NCI-H82 (cell line): ENCODE measurements at regions not wholly inside any gene's neighbourhood (a gene's known extent, or its start where the extent isn't known, plus 50 kb on each side); places are given as distances from the start of the nearest gene placed in this dataset.
A peak's percentile ranks its signal among the peaks of the same experiment; 100 is the strongest.
"Not testable (repeated sequence)": the region's sequence is repeated elsewhere in the genome, so short reads cannot be mapped to it uniquely, and the experiment has no call there.

Source experiments
- DNase-seq: peaks from one replicate; lab custom pipeline; 2025; lab: John Stamatoyannopoulos, UW

DNA sequence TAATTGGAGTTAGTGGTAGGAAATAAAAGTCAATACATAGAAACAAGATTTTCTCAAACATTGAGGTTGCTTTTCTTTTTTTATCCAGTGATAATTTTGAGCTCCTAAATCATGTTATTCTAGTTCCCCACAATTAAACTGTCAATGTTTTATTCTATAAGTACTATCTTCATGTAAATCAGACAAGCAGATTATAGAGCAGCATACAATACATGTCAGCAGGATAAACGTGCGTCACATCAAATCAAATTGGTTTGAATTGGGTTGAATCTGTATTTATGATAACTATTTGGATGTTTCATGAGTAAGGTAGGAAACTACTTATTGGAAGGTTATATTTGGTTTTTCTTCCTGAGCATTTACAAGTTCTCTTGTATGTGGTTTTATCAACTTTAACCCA lies 2028.7 kb downstream of the NCAM2 start:
- DNase-seq, result no peak

GRCh38 chr21:23039846-23040245 lies 2041.6 kb downstream of the NCAM2 start:
- no peak for DNase-seq

DNA sequence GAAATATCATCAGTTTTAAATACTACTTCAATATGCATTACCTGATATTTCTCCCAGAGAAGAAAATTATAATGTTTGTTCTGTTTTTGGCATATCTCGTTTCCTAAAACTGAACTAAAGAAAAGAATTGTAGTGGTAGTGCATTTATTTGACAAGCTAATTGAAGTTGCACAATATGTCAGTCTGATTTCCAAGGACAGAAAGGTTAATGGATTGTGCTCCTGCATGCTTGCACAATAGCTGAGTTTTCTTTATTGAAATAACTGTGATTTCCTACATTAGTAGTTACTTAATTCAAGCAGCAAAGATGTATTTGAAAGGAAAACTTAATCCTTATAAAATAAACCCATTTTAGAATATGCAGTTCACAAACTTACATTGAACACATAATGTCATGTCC lies 2047.7 kb downstream of the NCAM2 start:
- no peak for DNase-seq

- DNase-seq, result no peak
Measured at GRCh38 chr21:23067672-23068071, 2069.5 kb downstream of the NCAM2 start.

DNA sequence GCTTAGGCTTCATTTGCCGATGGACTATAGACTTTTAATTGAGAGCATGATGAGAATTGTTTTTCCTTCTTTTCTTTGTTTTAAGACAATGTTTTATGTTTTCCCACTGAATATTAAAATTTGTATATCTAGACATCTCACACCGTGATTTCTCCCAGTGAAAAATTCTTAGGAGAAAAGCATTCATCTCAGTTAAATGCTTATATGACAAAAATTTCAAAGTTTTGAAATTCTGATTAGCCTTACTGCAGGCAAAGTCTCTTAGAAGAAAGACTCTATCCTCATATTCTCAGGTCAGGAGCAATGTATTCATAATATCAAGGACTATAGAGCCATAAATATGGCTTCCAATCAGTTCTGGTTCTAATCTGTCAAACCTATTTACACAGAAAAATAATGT lies 2085.0 kb downstream of the NCAM2 start:
- DNase-seq, result no peak

DNA sequence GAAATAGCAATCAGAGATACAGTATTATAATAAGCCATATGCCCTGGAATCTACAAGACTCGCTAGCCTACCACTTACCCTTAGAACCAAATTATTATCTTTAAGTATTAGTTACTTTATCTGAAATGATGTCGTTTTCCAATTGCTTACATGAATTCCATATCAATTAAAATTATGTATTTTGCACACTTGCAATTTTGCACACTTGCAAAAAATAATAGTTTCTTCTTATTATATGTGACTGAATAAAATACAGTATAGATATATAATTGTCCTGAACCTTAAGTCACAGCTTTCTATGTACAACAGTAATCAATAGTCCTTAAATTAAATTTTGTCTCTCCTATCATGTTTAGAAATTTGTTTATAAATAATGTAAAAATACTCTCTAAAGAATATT lies 2095.1 kb downstream of the NCAM2 start:
- DNase-seq, result no peak

DNA sequence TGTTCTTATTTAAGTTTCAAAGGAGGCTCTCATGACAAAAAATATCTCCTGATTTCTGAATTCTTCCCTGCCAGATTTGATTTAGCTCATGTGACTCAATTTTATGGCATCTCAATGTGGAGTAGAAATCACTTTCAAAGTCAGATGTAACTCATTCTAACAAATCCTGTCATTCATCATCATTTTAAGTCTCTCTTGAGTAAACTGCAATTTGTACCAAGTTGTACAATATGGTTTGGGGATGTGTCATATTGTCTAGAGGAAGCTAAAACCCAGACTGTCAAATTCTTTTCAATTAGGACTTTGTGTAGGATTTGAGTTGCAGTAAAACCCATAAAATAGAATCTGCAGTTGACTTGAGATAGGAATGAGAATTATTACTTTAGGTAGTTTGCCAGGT lies 2101.0 kb downstream of the NCAM2 start:
- no peak for DNase-seq

DNA sequence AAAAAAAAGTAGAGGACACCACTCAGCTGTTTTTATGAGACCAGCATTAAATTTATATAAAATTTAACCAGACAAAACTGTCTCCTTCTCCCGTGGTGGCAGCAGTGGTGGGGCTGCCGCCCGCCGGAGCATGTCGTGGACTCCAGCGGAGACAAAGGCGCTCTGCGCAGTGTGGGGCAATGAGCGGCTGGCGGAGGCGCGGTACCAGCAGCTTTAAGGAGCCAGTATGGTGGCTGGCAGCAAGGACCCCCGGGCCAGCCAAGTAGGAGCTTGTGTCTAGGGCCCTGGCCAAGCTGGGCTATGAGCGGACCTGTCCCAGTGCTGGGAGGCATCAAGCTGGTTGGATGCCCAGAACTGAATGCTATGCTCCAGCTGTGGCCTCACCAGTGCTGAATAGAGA lies 2102.9 kb downstream of the NCAM2 start:
- no peak for DNase-seq

DNA sequence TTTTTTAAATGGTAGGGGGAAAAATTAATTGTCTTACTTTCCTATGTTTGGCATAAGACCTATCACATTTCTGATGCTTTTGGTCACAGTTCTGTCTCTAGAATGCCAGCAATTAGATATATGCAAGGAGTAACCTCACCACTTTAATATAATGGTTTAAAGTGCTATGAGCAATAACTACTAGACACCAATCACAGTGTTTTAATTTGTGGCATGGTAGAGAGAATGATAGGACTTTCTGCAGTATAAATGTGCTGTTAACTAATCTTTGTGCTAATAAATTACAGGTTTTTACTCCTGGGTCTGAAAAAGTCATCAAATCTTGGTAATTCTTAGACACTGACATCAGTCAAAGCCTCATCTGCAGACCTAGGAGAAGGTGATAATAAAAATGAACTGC lies 2110.3 kb downstream of the NCAM2 start:
- no peak for DNase-seq

DNA sequence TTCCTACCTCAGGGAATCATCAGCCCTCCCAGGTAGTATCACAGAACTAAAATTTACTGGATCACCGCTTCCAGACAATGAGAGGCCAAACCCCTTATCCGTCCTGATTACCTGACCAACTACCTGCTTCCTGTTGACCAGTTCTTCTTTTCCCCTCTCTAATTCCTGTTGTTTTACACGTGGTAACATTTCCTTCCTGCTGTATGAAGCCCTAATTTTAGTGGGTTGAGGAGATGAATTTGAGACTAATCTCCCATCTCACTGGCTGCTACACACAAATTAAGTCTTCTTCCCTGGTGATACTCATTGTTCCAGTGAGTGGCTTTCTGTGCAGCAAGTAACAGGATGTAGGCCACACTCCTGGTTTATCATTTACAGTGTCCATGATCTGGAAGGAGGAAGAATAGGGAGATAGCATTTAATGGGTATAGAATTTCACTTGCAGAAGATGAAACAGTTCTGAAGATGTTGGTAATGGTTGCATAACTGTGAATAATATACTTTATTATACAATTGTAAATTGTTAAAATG lies 2112.9 kb downstream of the NCAM2 start:
- DNase-seq, result no peak

- DNase-seq, result no peak
Measured at GRCh38 chr21:23119491-23119890, 2121.3 kb downstream of the NCAM2 start.

- DNase-seq, result peak; percentile 7
Measured at GRCh38 chr21:23127973-23128372, 2129.8 kb downstream of the NCAM2 start.

GRCh38 chr21:23130308-23130707 lies 2132.1 kb downstream of the NCAM2 start:
- no peak for DNase-seq

DNA sequence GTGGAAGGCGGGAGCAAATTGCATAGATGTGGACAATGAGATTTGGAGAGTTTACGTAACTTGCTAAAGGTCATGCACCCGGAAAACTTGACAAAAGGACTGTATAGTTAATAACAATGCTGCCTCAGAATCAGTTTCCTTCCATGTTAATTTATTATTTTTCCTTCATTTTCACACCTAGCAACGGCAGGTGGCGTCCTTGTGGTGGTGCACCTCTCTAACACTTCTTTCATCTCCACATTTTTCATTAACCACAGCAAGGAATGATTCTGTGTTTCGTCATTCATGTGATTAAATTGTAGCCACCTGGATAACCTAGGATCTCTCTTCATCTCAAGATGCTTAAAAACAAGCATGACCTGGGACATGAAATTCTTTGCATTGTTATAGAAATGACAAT lies 2133.0 kb downstream of the NCAM2 start:
- peak; percentile 44 for DNase-seq

- DNase-seq, result no peak
Measured at GRCh38 chr21:23138797-23139196, 2140.6 kb downstream of the NCAM2 start.

GRCh38 chr21:23152130-23152529 lies 2153.9 kb downstream of the NCAM2 start:
- no peak for DNase-seq

DNA sequence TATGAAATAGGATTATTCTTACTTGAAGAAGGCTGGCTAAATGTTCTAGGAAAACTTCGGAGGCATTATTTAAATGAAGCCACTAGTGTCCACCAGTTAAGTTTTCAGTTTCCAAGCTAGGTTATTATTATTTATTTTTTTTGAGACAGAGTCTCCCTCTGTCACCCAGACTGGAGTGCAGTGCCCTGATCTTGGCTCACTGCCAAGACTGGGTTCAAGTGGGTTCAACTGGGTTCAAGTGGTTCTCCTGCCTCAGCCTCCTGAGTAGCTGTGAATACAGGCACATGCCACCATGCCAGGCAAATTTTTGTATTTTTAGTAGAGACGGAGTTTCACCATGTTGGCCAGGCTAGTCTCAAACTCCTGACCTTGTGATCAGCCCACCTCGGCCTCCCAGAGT lies 2155.6 kb downstream of the NCAM2 start:
- DNase-seq, result not testable (repeated sequence)

DNA sequence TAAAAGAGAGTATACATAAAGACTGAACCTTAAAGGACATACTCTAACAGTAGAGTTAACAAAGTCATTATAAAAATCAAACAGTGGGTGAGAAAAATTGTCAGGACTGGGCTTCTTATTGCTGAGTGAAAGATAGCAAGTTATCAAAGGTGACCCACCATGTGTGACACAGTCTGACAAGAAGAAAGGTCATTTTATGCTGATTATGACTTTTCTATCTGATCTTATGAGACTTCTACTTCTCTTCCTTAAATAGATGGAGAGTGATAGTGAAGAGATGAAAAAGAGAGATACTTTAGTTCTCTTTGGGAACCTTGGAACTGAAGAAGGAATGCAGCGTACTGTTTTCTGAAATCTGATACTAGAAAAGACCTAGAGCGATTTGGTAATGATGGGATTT lies 2157.1 kb downstream of the NCAM2 start:
- no peak for DNase-seq

DNA sequence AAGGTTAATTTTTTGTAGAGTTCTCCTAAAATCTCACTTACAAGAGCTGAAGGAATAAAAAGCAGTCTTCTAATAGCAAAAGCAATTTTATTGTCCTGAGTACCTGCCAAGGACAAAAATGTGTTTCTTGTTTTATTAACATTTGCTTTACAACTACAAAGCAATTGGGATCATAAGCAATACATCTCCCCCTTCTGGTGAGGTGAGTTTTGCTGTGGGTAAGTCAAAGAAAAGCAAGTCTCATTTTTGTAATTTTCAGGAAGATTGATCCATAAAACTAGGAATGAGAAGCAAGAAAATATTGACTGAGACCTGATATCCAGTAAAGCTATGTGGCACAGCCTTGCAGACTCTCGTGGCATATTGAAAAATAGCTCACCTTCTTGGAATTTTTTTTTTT lies 2162.7 kb downstream of the NCAM2 start:
- DNase-seq, result no peak

GRCh38 chr21:23162198-23162946 lies 2164.2 kb downstream of the NCAM2 start:
- DNase-seq, result no peak
